DOHH2 (cell line): ENCODE measurements at regions not wholly inside any gene's neighbourhood (a gene's known extent, or its start where the extent isn't known, plus 50 kb on each side); places are given as distances from the start of the nearest gene placed in this dataset.

Experiments
- H3F3A ChIP-seq: fragments of 200-600 bp; sonication (generic), shearing (Covaris generic); 2 replicates; pipeline ENCODE4 v1.6.0; 2016; ENCODE audit warnings: antibody characterized with exemption, mild to moderate bottlenecking; ENCODE audit not compliant: control insufficient read depth, insufficient read depth
- H3K27ac ChIP-seq: fragments of 200-600 bp; sonication (generic); 2 replicates; pipeline ENCODE4 v1.5.1; 2014; ENCODE audit warnings: low read depth, mild to moderate bottlenecking, low read length, moderate library complexity
- H3K27me3 ChIP-seq: fragments of 200-600 bp; sonication (generic); 2 replicates; pipeline ENCODE4 v1.6.1; 2014; ENCODE audit warnings: mild to moderate bottlenecking, low read length, mixed read lengths; ENCODE audit not compliant: control insufficient read depth
- H3K36me3 ChIP-seq: fragments of 200-600 bp; sonication (generic); 2 replicates; pipeline ENCODE4 v1.6.1; 2014; ENCODE audit warnings: mild to moderate bottlenecking, low read length, moderate library complexity, mixed read lengths; ENCODE audit not compliant: control insufficient read depth
- H3K4me1 ChIP-seq: fragments of 200-600 bp; sonication (generic); 2 replicates; pipeline ENCODE4 v1.6.1; 2014; ENCODE audit warnings: mild to moderate bottlenecking, low read length, mixed read lengths; ENCODE audit not compliant: control insufficient read depth
- H3K4me2 ChIP-seq: fragments of 200-600 bp; sonication (generic); 2 replicates; pipeline ENCODE4 v1.6.0; 2014; ENCODE audit warnings: mild to moderate bottlenecking, low read length, moderate library complexity
- H3K4me3 ChIP-seq: fragments of 200-600 bp; sonication (generic); 2 replicates; pipeline ENCODE4 v1.5.1; 2014; ENCODE audit warnings: mild to moderate bottlenecking, low read length, mixed read lengths
- H3K79me2 ChIP-seq: fragments of 200-600 bp; sonication (generic); 2 replicates; pipeline ENCODE4 v1.6.1; 2014; ENCODE audit warnings: mild to moderate bottlenecking, low read length, mixed read lengths; ENCODE audit not compliant: control insufficient read depth
- H3K9me2 ChIP-seq: fragments of 200-600 bp; sonication (generic); replicated peaks from 2 replicates; pipeline ENCODE4 v1.6.1; 2014; ENCODE audit warnings: mild to moderate bottlenecking, low read length, mixed read lengths; ENCODE audit not compliant: control insufficient read depth
- H3K9me3 ChIP-seq: fragments of 200-600 bp; sonication (generic); 2 replicates; pipeline ENCODE4 v1.6.1; 2014; ENCODE audit warnings: antibody characterized with exemption, low read length, mixed read lengths; ENCODE audit not compliant: control insufficient read depth, insufficient read depth
- H4K20me1 ChIP-seq: fragments of 200-600 bp; sonication (generic); 2 replicates; pipeline ENCODE4 v1.6.0; 2014; ENCODE audit warnings: low read depth, mild to moderate bottlenecking, antibody characterized with exemption, low read length, moderate library complexity; ENCODE audit not compliant: control insufficient read depth, insufficient read depth
- CTCF ChIP-seq: fragments of 200-600 bp; sonication (generic); IDR thresholded peaks from one replicate; pipeline ENCODE4 v1.5.1; 2014; ENCODE audit warnings: antibody characterized with exemption, mild to moderate bottlenecking, low read depth, low read length; ENCODE audit not compliant: poor library complexity, severe bottlenecking
- EZH2phosphoT487 ChIP-seq: fragments of 200-600 bp; sonication (generic); IDR thresholded peaks from 2 replicates; pipeline ENCODE4 v1.6.1; 2017; ENCODE audit warnings: borderline replicate concordance, mild to moderate bottlenecking, antibody characterized with exemption, low read length, moderate library complexity, mixed read lengths

- Histone ChIP-seq H3K36me3 (no peaks in the 10 kb centered on the region), H3K79me2 (no peaks in the 10 kb centered on the region), H4K20me1 (no peaks in the 10 kb centered on the region), H3K4me1 (no peaks in the 10 kb centered on the region), H3K9me3 (no peaks in the 10 kb centered on the region), H3F3A (no peaks in the 10 kb centered on the region), H3K4me3 (no peak overlapping the region), H3K4me2 (no peak overlapping the region), H3K27ac (no peak overlapping the region), H3K9me2 (no peaks in the 10 kb centered on the region), H3K27me3 (no peaks in the 10 kb centered on the region)
- TF ChIP-seq EZH2phosphoT487 (no peak), CTCF (no peak)
These were observed 482.0 kb downstream of the AMY1C start for GRCh38 chr1:104231676-104232075.

- H3K79me2 ChIP-seq, result no peaks in the 10 kb centered on the region
- no peaks in the 10 kb centered on the region for H4K20me1 ChIP-seq
- no peak overlapping the region for H3K4me3 ChIP-seq
- 0 out of 2 replicates have a peak, but pooled peaks cover 4% of the 10 kb centered on the region for H3K9me3 ChIP-seq
- H3K36me3 ChIP-seq, result no peaks in the 10 kb centered on the region
- H3K27ac ChIP-seq, result no peak overlapping the region
- no peak overlapping the region for H3K4me2 ChIP-seq
- TF ChIP-seq EZH2phosphoT487 (no peak), CTCF (no peak)
- no peaks in the 10 kb centered on the region for H3K4me1 ChIP-seq
- H3K9me2 ChIP-seq, result no peaks in the 10 kb centered on the region
- H3F3A ChIP-seq, result no peaks in the 10 kb centered on the region
- H3K27me3 ChIP-seq, result no peaks in the 10 kb centered on the region
These were observed 485.4 kb downstream of the AMY1C start for GRCh38 chr1:104235141-104235540.

DNA sequence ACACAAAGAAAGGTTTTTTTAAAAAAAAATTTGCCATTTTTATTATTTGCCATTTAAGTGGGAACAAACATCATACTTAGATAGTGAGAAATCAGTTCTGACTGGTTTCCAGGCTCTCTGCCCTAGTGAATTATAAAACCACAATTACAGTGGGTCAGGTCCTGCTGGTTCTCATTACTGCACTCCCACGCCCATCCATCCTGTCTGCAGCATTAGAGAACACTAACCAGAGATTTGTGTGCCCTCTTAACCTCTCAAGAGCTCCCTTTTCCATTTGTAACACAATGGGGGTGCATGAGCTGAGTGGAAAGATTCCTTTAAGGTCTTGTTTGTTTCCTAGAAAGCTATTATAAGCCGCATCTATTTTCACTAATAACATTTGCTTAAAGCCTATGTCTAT, 489.3 kb downstream of the AMY1C start:
- Histone ChIP-seq H3K4me1 (no peaks in the 10 kb centered on the region), H3K4me2 (no peak overlapping the region), H3F3A (no peaks in the 10 kb centered on the region), H3K79me2 (no peaks in the 10 kb centered on the region), H3K36me3 (no peaks in the 10 kb centered on the region), H4K20me1 (no peaks in the 10 kb centered on the region), H3K4me3 (no peak overlapping the region), H3K9me2 (no peaks in the 10 kb centered on the region), H3K27ac (no peak overlapping the region), H3K9me3 (0 out of 2 replicates have a peak, but pooled peaks cover 4% of the 10 kb centered on the region), H3K27me3 (no peaks in the 10 kb centered on the region)
- TF ChIP-seq EZH2phosphoT487 (no peak), CTCF (no peak)

DNA sequence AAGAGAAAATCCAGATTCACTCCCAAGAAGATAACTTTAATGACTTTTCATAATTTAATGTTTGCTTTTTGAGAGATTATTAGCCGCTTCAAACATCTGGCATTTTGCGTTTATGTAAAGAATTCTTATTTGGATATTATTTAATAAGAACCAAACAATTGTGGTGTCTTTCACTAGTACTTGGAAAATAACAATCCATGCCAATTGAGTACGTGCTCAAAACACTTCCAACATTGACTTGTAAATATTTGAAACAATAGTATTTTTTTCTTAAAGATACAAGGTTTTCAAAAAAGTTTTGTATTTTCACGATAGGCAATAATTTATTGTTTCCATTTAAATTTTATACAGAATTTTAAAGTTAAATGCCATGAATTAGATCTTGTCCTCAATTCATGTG, 498.7 kb downstream of the AMY1C start:
- no peaks in the 10 kb centered on the region for H4K20me1 ChIP-seq
- H3K4me3 ChIP-seq, result no peak overlapping the region
- no peak for TF ChIP-seq EZH2phosphoT487
- no peak for TF ChIP-seq CTCF

More for the DNA sequence above, 498.7 kb downstream of the AMY1C start:
- Histone ChIP-seq H3K27ac (no peak overlapping the region), H3K79me2 (no peaks in the 10 kb centered on the region), H3F3A (no peaks in the 10 kb centered on the region), H3K4me1 (no peaks in the 10 kb centered on the region), H3K9me2 (no peaks in the 10 kb centered on the region), H3K4me2 (no peak overlapping the region), H3K36me3 (no peaks in the 10 kb centered on the region), H3K9me3 (no peaks in the 10 kb centered on the region), H3K27me3 (no peaks in the 10 kb centered on the region)
